ENCODE measurements at regions not wholly inside any gene's neighbourhood (a gene's known extent, or its start where the extent isn't known, plus 50 kb on each side); places are given as distances from the start of the nearest gene placed in this dataset.

GRCh38 chr1:68352202-68352601 is 97.6 kb downstream of the RPE65 start:
- no peak for ATAC-seq
- TF ChIP-seq POU6F1 (CRISPR knock-in tag; IDR thresholded peaks at IDR 0.05; ENCODE audit: borderline replicate concordance, low read depth), result no peak
- no peak for TF ChIP-seq ZNF8 (CRISPR knock-in tag; IDR thresholded peaks at IDR 0.05)
- no peak for TF ChIP-seq PPARA (CRISPR knock-in tag; IDR thresholded peaks at IDR 0.05; ENCODE audit: borderline replicate concordance)
- TF ChIP-seq ZC3H10 (CRISPR knock-in tag; IDR thresholded peaks at IDR 0.05), result no peak
- no peak for TF ChIP-seq RARB (CRISPR knock-in tag; IDR thresholded peaks at IDR 0.05)
- no peak for TF ChIP-seq ARNTL (CRISPR knock-in tag; IDR thresholded peaks at IDR 0.05; ENCODE audit: borderline replicate concordance, low read depth)
- no peak for TF ChIP-seq BACH2 (CRISPR knock-in tag; IDR thresholded peaks at IDR 0.05; ENCODE audit: borderline replicate concordance)

GRCh38 chr1:68347415-68347814 is 102.3 kb downstream of the RPE65 start:
- ATAC-seq, result no peak
- TF ChIP-seq TSHZ2 (CRISPR knock-in tag; IDR thresholded peaks at IDR 0.05), result no peak
- TF ChIP-seq ZC3H10 (CRISPR knock-in tag; IDR thresholded peaks at IDR 0.05), result no peak
- TF ChIP-seq SNAI2 (CRISPR knock-in tag; IDR thresholded peaks at IDR 0.05), result no peak
- TF ChIP-seq TOX (CRISPR knock-in tag; IDR thresholded peaks at IDR 0.05; ENCODE audit: borderline replicate concordance), result no peak
- no peak for TF ChIP-seq ESRRG (CRISPR knock-in tag; IDR thresholded peaks at IDR 0.05)
- TF ChIP-seq CREB5 (CRISPR knock-in tag; IDR thresholded peaks at IDR 0.05; ENCODE audit: low read depth), result no peak
- no peak for TF ChIP-seq CSRNP3 (CRISPR knock-in tag; IDR thresholded peaks at IDR 0.05)
- no peak for TF ChIP-seq PATZ1 (CRISPR knock-in tag; IDR thresholded peaks at IDR 0.05; ENCODE audit: borderline replicate concordance)
- no peak for TF ChIP-seq ZFP3 (CRISPR knock-in tag; IDR thresholded peaks at IDR 0.05)
- no peak for TF ChIP-seq ZFP30 (CRISPR knock-in tag; IDR thresholded peaks at IDR 0.05)
- no peak for TF ChIP-seq BACH2 (CRISPR knock-in tag; IDR thresholded peaks at IDR 0.05; ENCODE audit: borderline replicate concordance)
- TF ChIP-seq POU6F1 (CRISPR knock-in tag; IDR thresholded peaks at IDR 0.05; ENCODE audit: borderline replicate concordance, low read depth), result no peak
- TF ChIP-seq ISL1 (CRISPR knock-in tag; IDR thresholded peaks at IDR 0.05), result no peak
- no peak for TF ChIP-seq ZNF565 (CRISPR knock-in tag; conservative IDR thresholded peaks at IDR 0.05; ENCODE audit: low read depth)
- no peak for TF ChIP-seq OSR1 (CRISPR knock-in tag; IDR thresholded peaks at IDR 0.05)
- TF ChIP-seq ZNF8 (CRISPR knock-in tag; IDR thresholded peaks at IDR 0.05), result no peak
- TF ChIP-seq TCF4 (CRISPR knock-in tag; IDR thresholded peaks at IDR 0.05; ENCODE audit: borderline replicate concordance), result no peak
- TF ChIP-seq GLIS3 (CRISPR knock-in tag; IDR thresholded peaks at IDR 0.05), result no peak
- TF ChIP-seq CSDC2 (CRISPR knock-in tag; IDR thresholded peaks at IDR 0.05), result no peak
